Nephron (organoid): ENCODE measurements at regions not wholly inside any gene's neighbourhood (a gene's known extent, or its start where the extent isn't known, plus 50 kb on each side); places are given as distances from the start of the nearest gene placed in this dataset.

Source experiments
- H3K27ac Mint-ChIP-seq, 3 experiments: 2 replicates each; pipeline ENCODE4 v1.8.0; 2020; ENCODE audit warnings: mixed read lengths in 3 of 3, mild to moderate bottlenecking in 2 of 3, moderate library complexity in 1 of 3
- H3K27me3 Mint-ChIP-seq: 2 replicates; pipeline ENCODE4 v1.8.0; 2021; ENCODE audit warnings: low read depth, mild to moderate bottlenecking, moderate library complexity, mixed read lengths
- H3K36me3 Mint-ChIP-seq: 2 replicates; pipeline ENCODE4 v1.8.0; 2020; ENCODE audit warnings: low read depth, mixed read lengths
- H3K4me1 Mint-ChIP-seq: 2 replicates; pipeline ENCODE4 v1.8.0; 2020; ENCODE audit warnings: mixed read lengths
- H3K4me3 Mint-ChIP-seq, 3 experiments: 2 replicates each; pipeline ENCODE4 v1.8.0; 2020; ENCODE audit warnings: mild to moderate bottlenecking in 3 of 3, mixed read lengths in 3 of 3, moderate library complexity in 2 of 3
- H3K9me3 Mint-ChIP-seq: 2 replicates; pipeline ENCODE4 v1.8.0; 2020; ENCODE audit warnings: mixed read lengths
- TF ChIP-seq, protein P1 (sequence below), 3 experiments: fragments of 200-600 bp; sonication (generic); IDR thresholded peaks; one replicate each; pipeline ENCODE4 v1.5.0; 2021; ENCODE audit warnings: antibody characterized with exemption in 3 of 3; ENCODE audit not compliant: unreplicated experiment in 3 of 3

DNA sequence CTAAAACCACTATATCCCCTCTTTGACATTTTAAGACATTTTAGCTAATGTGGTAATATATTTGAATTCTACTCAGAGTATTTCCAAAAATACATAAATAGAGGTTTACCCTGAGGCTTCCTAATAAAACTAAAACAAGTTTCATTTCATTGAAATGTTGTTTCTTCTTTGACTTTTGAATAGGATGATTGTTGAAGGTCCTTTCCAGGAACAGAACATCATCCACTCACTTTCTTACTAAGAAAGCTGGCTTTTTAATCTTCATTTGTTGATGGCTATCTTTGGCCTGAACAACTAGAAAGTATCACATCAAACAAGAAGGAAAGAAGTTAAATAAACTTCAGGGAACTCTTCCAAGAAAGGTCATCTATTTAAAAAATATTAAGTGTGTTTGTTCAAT lies 169.7 kb downstream of the RAP2B start:
- Mint-ChIP-seq H3K36me3 (no peaks in the 10 kb centered on the region), H3K27me3 (peaks cover 3% of the 10 kb centered on the region), H3K9me3 (no peaks in the 10 kb centered on the region), H3K4me3 (no peak overlapping the region), H3K4me1 (no peaks in the 10 kb centered on the region), H3K27ac (no peak overlapping the region)
- TF ChIP-seq, protein P1, sequence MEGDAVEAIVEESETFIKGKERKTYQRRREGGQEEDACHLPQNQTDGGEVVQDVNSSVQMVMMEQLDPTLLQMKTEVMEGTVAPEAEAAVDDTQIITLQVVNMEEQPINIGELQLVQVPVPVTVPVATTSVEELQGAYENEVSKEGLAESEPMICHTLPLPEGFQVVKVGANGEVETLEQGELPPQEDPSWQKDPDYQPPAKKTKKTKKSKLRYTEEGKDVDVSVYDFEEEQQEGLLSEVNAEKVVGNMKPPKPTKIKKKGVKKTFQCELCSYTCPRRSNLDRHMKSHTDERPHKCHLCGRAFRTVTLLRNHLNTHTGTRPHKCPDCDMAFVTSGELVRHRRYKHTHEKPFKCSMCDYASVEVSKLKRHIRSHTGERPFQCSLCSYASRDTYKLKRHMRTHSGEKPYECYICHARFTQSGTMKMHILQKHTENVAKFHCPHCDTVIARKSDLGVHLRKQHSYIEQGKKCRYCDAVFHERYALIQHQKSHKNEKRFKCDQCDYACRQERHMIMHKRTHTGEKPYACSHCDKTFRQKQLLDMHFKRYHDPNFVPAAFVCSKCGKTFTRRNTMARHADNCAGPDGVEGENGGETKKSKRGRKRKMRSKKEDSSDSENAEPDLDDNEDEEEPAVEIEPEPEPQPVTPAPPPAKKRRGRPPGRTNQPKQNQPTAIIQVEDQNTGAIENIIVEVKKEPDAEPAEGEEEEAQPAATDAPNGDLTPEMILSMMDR (IDR thresholded peaks at IDR 0.05; ENCODE audit: unreplicated experiment in 3 of 3), result no peak

DNA sequence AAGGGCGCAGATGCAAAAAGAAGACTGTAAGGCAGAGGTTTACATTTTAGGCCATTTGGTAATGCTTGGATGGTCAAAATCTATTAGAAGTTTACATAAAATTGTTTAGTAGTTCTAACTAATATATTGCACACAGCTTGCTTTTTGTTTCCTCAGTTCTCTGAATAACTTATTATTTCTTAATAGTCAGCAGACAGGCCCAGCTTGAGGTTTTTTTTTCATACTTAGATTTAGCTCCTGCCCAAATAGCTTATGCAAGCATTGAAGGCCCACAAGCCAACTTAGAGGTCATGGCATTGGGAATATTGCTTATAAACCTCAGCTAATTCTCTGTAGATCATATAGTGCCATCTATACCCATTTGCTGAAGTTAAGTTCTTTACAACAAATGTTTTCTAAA lies 172.5 kb downstream of the RAP2B start:
- no peak overlapping the region for H3K27ac Mint-ChIP-seq
- H3K27me3 Mint-ChIP-seq, result no peaks in the 10 kb centered on the region
- H3K4me1 Mint-ChIP-seq, result peaks cover 8% of the 10 kb centered on the region
- TF ChIP-seq, protein P1 (IDR thresholded peaks at IDR 0.05; ENCODE audit: unreplicated experiment in 3 of 3), result no peak
- H3K4me3 Mint-ChIP-seq, result no peak overlapping the region
- no peaks in the 10 kb centered on the region for H3K36me3 Mint-ChIP-seq
- no peaks in the 10 kb centered on the region for H3K9me3 Mint-ChIP-seq

DNA sequence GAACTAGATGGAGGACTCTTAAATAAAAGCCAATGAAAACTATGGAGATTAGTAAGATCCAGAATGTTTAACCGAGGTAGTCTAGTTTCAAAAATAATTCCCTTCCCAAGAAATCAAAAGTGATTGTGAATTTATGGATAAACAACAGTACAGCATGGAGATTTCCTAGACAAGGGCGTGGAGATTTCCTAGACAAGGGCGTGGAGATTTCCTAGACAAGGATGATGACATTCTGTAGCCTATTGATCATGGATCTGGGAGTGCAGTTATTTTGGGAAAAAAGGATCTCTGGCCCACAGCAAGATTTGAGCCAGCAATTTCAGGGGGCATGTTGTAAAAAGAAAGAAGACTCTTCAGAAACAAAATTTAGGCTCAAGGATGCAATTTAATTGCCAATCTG lies 175.3 kb downstream of the RAP2B start:
- H3K4me3 Mint-ChIP-seq, result no peak overlapping the region
- no peak overlapping the region for H3K27ac Mint-ChIP-seq
- H3K4me1 Mint-ChIP-seq, result peaks cover 8% of the 10 kb centered on the region
- TF ChIP-seq, protein P1 (IDR thresholded peaks at IDR 0.05; ENCODE audit: unreplicated experiment in 3 of 3), result no peak
- H3K36me3 Mint-ChIP-seq, result no peaks in the 10 kb centered on the region
- H3K27me3 Mint-ChIP-seq, result no peaks in the 10 kb centered on the region
- peaks cover 11% of the 10 kb centered on the region for H3K9me3 Mint-ChIP-seq

DNA sequence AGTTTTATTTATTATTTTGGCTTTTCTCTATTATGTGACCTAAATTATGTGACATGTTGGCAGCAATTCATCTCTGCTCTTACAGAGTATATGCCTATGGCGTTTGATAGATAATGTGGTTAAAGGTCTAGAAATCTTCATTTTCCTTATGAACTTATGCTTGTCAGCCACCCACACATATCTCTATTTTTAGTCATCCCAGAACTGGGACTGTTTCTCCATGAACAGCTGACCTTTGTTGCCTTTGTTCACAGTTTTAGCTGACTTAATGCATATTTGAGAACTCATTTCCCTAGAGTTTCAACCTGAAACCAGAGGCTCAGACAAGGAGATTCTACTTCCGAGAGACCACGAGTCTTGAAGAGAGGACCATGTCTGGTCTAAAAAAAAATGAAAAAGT lies 176.5 kb downstream of the RAP2B start:
- no peak overlapping the region for H3K4me3 Mint-ChIP-seq
- peak overlapping the region; percentile 83 to 89 (median 87) for H3K27ac Mint-ChIP-seq

DNA sequence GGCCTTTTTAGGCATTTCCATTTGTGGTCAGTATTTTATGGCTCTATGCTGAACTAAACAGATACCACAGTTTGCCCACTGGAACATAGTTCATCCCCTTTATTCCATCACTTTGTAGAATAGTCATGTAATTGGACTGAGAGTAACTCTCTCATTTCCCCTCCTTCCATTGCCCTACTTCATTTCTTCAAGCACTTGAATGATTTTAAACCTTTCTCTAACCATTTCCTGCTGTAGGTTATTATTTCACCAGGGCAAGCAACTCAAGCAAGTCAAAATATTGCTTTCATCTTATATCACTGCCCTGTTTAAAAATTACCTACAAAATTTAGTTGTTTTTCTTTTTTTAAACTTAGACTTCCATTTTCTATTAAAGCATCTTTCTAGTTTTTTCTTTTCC lies 177.0 kb downstream of the RAP2B start:
- Mint-ChIP-seq H3K4me1 (peaks cover 8% of the 10 kb centered on the region), H3K9me3 (peaks cover 11% of the 10 kb centered on the region), H3K4me3 (no peak overlapping the region), H3K27me3 (no peaks in the 10 kb centered on the region), H3K36me3 (no peaks in the 10 kb centered on the region), H3K27ac (peak overlapping the region; percentile 83 to 89 (median 87))
- TF ChIP-seq, protein P1 (IDR thresholded peaks at IDR 0.05; ENCODE audit: unreplicated experiment in 3 of 3), result no peak

More for the DNA sequence above, 176.5 kb downstream of the RAP2B start:
- peaks cover 8% of the 10 kb centered on the region for H3K4me1 Mint-ChIP-seq
- TF ChIP-seq, protein P1 (IDR thresholded peaks at IDR 0.05; ENCODE audit: unreplicated experiment in 3 of 3), result no peak
- H3K27me3 Mint-ChIP-seq, result no peaks in the 10 kb centered on the region
- H3K36me3 Mint-ChIP-seq, result no peaks in the 10 kb centered on the region
- H3K9me3 Mint-ChIP-seq, result peaks cover 11% of the 10 kb centered on the region

DNA sequence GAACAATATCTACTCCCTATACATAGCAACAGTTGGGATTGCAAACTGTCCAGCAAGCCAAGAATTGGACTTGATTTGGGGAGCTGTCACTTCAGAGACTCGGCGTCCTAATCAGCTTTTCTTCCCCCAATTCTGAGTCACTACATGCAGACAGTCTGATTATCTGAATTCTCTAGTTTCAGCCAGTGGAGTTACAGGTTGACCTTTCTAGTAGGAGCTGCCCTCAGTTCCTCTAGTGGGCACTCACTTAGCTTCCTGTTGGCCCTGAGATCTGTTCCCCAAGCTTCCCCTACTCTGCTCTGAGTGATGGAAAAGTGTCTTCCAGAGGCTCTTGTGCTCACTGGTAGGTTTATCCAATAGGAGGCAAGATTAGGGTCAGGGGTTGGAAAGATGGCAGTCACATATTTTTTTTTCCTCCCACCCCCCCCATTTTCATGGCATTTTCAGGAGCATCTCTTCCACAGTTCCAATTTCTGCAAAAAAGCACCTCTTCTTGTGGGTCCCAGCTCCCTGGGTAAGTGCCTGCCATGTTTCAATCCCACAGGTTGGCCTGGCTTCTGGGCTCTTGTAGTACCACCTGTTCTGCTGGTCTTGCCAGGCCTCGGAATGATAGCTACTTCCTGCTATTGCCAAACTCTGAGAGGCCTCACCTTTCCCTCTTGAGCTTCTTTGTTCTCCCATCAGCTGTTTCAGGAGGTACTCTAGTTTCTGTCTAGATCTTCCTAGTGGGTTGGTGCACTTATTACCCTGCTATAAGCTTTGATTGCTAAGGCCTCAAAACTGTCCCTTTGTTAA lies 182.2 kb downstream of the RAP2B start:
- H3K9me3 Mint-ChIP-seq, result peaks cover 38% of the 10 kb centered on the region
- TF ChIP-seq, protein P1 (IDR thresholded peaks at IDR 0.05; ENCODE audit: unreplicated experiment in 3 of 3), result no peak
- H3K36me3 Mint-ChIP-seq, result no peaks in the 10 kb centered on the region
- H3K4me3 Mint-ChIP-seq, result no peak overlapping the region
- H3K27me3 Mint-ChIP-seq, result no peaks in the 10 kb centered on the region
- H3K27ac Mint-ChIP-seq, result no peak overlapping the region
- H3K4me1 Mint-ChIP-seq, result no peaks in the 10 kb centered on the region
